ENCODE measurements at regions not wholly inside any gene's neighbourhood (a gene's known extent, or its start where the extent isn't known, plus 50 kb on each side); places are given as distances from the start of the nearest gene placed in this dataset.

- DNase-seq, result no peak
These were observed 388.2 kb downstream of the MID1IP1 start for GRCh38 chrX:39189431-39189830.

DNA sequence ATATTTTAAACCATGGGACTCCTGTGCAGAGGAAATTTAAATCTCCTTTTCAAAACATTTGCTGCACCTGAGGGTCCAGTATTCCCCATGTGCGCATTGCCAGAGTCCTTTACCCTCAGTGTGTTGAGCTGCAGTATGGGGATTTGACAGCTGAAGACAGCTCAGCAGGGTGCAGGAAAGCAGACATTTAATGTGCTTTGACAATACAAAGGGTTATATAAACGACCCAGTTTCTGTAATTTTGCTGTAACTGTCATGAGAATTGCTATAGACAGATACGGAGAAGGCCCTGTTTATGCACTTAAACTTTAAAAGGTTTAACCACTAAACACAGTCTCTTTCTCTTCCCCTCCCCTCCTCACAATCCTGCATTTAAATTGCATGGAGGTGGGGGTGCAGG, 393.4 kb downstream of the MID1IP1 start:
- DNase-seq, result no peak

DNA sequence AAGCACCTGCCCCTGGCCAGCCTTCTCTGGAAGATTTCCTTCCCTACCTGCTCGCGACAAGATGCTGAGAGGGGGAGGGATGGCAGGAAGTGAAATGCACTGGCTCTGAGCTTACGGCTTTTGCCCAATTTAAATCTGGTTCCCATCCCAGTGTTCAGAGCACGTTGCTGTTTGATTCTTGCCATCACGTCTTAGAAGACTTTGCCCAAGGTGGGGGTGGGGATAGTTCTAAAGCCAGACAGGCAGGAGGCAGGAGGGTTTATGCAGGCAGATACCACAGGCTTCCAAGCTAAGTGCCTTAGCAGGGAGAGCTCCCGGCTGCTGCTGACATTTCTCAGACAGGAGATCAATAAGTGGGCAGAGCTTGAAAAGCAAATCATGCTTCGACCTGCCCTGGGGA, 393.9 kb downstream of the MID1IP1 start:
- DNase-seq, result no peak

- DNase-seq, result no peak
These were observed 395.2 kb downstream of the MID1IP1 start for GRCh38 chrX:39196192-39197102.

GRCh38 chrX:39199429-39199828, 398.2 kb downstream of the MID1IP1 start:
- no peak for DNase-seq

DNA sequence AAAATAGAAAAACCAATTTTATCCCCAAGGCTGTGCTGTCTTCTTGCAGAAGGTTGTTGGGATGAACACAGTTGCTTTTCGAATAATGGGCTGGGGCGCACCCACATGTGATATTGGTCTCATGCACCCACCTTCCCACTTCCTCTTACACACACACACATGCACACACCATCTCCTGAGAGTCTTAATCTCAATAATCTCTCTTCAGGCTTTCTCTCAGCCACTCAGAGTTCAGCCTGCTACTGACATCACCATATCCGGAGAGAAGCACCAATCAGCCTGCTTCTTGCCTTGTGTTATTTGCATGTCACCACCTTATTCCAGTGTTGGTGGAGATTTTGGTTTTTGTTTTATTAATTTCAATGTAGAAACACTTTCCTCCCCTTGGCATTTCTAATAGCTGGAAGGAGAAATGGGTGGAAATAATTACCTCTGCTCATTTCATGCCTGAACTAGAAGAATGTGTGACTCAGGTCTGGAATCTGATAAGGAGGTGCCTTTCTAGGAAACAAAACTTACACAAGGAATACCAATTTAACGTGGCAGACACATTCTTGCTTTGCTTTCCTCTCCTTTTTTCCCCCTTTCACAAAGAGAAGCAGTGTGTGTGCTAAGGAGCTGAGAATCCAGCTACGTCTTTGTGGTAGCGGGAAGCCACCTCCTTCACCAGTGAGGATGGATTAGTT, 400.2 kb downstream of the MID1IP1 start:
- DNase-seq, result no peak

- no peak for DNase-seq
These were observed 401.4 kb downstream of the MID1IP1 start for GRCh38 chrX:39202641-39203040.

DNA sequence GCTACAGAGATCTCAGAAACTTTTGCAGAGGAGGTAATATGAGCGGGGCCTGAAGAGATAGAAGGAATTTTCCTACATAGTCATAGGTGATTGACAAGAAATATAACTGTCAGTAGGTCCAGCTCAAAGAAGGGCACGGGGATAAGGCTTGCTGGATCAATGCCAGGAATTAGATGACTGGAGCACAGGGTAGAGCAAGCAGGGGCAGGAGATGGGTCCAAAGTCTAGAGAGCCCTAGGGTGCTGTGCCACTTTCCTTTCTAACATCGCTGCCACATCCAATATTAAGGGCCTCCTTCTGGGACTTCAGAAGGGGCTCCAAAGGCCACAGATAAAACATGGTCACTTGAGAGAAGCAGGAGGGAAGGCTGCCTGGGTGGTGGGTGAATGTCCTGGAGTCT, 402.2 kb downstream of the MID1IP1 start:
- no peak for DNase-seq

GRCh38 chrX:39204353-39204752, 403.1 kb downstream of the MID1IP1 start:
- DNase-seq, result no peak

DNA sequence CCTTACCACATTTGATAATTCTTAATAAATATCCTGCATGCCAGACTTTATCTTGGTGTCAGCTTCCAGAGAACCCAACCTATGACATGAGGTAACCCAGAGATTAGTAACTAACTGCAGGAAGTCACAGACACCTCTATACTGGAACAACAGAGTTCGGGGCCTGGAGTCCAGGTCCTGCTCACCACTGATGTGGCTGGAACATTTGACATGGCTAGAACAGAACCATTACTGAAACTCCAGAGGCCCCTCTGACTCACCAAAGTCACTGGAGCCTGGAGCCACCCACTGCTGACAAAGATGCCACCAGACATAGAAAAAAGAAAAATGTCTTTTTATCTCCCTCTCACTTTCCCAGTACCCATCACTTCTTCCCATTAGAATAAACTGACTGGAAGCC, 403.7 kb downstream of the MID1IP1 start:
- DNase-seq, result no peak

- no peak for DNase-seq
These were observed 404.2 kb downstream of the MID1IP1 start for GRCh38 chrX:39205467-39205866.

GRCh38 chrX:39206399-39207145, 405.3 kb downstream of the MID1IP1 start:
- no peak for DNase-seq

- DNase-seq, result no peak
These were observed 410.2 kb downstream of the MID1IP1 start for GRCh38 chrX:39211501-39211900.

- DNase-seq, result no peak
These were observed 411.2 kb downstream of the MID1IP1 start for GRCh38 chrX:39212456-39212855.

DNA sequence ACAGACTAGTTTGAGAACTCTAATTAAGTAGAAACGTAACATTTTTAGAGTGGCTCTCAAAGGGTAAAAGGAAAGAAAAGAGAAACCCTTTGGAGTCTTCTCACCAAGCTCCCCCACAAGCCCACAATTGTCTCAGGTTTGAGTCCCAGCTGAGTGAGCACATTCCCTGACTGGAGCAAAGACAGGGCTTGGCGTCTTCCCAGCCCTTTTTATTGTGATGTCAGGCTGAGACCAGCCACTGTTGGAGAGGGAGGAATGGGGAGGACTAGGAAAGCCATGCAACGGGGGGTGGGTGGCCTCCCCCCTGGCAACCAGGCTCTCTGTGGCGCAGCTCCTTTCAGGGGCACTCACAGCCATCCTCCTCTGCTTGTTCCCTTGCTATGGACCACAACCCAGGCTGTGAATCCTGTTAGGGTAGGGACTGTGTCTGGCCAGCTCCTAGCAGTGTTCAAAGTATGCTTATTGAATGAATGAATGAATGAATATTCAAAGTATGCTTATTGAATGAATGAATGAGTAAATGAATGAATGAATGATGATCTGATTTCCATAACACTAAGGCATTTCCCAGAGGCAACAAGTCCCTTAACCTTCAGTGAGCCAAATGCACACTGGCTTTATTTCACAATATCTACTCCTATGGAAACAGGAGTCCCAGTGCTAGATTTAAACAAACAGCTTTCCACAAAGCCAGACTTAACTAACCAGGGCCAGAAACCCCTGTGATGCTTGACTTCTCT, 413.3 kb downstream of the MID1IP1 start:
- no peak for DNase-seq

DNA sequence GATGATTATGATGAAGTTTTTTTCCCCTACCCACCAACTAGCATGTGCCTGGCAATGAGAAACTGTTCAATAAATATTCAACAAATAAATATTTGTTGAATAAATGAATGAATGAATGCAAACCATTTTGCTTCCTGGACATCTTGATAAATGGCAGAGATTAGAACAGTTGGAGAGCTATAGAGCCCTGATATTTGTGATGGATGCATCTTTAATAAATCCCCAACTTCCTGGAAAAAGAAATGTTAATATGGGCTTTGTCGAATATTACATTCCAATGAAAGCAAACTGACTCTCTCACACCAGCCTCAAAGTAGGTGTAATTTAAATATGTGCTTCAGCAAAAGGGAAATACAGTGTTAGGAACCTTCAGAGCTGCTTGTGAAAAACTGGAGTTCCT, 419.7 kb downstream of the MID1IP1 start:
- no peak for DNase-seq

DNA sequence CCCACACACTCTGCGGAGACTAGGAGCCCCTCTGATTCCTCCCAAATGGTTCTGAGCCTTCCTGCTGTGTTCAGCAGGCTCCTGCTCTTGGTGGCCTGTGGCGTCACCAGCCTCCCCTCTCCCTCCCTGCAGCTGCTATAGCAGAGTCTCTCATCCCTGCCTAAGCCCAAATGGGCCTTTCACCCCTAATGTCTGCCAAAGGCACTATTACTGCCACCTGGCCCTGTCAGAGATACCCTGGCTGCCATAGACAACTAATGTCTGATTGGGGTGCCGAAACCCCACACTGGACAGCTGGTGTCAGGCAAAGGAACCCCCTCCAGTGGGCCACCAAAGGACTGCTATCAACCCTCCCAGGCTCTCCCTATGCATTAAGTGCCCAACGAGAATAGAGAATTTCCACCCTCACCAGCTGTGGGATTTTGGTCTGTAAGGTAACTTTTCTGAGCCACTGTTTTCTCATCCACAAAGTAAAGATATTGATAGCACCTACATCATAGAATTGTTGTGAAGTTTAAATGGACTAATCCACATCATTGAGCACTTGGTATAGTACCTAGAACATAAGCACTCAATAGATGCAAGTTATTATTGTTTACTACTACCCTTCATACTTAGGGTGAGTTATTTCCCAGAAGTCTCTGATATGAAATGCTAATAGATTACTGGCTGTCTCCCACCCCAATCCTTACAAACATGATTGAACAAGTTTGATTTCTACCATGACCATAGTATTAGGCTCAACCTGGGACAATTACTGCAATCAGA, 421.3 kb downstream of the MID1IP1 start:
- no peak for DNase-seq

DNA sequence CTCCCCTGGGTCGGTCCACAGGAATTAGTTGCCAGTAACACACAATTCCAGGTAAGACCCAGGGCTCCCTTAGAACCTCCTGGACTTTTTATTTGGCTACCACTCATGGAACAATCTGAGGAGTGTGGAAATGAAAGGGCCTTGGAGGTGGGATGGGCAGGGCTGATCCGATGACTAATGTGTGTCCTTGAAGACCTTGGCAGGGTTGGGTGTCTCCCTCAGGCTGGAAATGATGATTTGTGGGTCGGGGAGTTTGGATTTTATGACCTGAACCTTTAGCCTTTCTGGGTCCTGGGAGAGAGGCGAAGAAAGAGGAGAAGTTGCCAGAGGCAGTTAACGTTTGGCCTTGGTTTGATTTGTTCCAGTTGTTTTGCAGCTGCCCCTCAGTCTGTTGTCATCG, 425.0 kb downstream of the MID1IP1 start:
- DNase-seq, result no peak

- no peak for DNase-seq
These were observed 426.1 kb downstream of the MID1IP1 start for GRCh38 chrX:39227371-39227770.

- DNase-seq, result no peak
These were observed 436.7 kb downstream of the MID1IP1 start for GRCh38 chrX:39238006-39238405.

GRCh38 chrX:39242187-39242586, 440.9 kb downstream of the MID1IP1 start:
- no peak for DNase-seq

- DNase-seq, result no peak
These were observed 442.9 kb downstream of the MID1IP1 start for GRCh38 chrX:39244147-39244546.

Data from effector CD8-positive, alpha-beta T cell (primary cell).